Effector memory CD8-positive, alpha-beta T cell (primary cell): ENCODE measurements at regions not wholly inside any gene's neighbourhood (a gene's known extent, or its start where the extent isn't known, plus 50 kb on each side); places are given as distances from the start of the nearest gene placed in this dataset.
A peak's percentile ranks its signal among the peaks of the same experiment; 100 is the strongest.

Experiments used
- ATAC-seq: fragments of 150-1000 bp; cut with Tn5 transposase; replicated peaks from 2 replicates; pipeline ENCODE4 v1.10.0; 2021; ENCODE audit warnings: mild to moderate bottlenecking, moderate library complexity
- DNase-seq, 3 experiments: peaks; one replicate each; pipeline ENCODE4 v3.0.0; 2021
- H3K27ac Mint-ChIP-seq, 2 donors: one replicate each; pipeline ENCODE4 v1.8.0; 2022; ENCODE audit warnings: mild to moderate bottlenecking in 2 of 2, mixed read lengths in 2 of 2, moderate library complexity in 2 of 2
- H3K27me3 Mint-ChIP-seq, 2 donors: one replicate each; pipeline ENCODE4 v1.8.0; 2022; ENCODE audit warnings: mixed read lengths in 2 of 2
- H3K36me3 Mint-ChIP-seq: one replicate; pipeline ENCODE4 v1.8.0; 2022; ENCODE audit warnings: mild to moderate bottlenecking, moderate library complexity, mixed read lengths; ENCODE audit not compliant: insufficient read depth
- H3K4me1 Mint-ChIP-seq, 2 donors: one replicate each; pipeline ENCODE4 v1.8.0; 2022; ENCODE audit warnings: low read depth in 2 of 2, mixed read lengths in 2 of 2
- H3K4me3 Mint-ChIP-seq, 2 donors: one replicate each; pipeline ENCODE4 v1.8.0; 2022; ENCODE audit warnings: mild to moderate bottlenecking in 2 of 2, mixed read lengths in 2 of 2, moderate library complexity in 2 of 2
- H3K9me3 Mint-ChIP-seq, 2 donors: one replicate each; pipeline ENCODE4 v1.8.0; 2022; ENCODE audit warnings: mixed read lengths in 2 of 2

DNA sequence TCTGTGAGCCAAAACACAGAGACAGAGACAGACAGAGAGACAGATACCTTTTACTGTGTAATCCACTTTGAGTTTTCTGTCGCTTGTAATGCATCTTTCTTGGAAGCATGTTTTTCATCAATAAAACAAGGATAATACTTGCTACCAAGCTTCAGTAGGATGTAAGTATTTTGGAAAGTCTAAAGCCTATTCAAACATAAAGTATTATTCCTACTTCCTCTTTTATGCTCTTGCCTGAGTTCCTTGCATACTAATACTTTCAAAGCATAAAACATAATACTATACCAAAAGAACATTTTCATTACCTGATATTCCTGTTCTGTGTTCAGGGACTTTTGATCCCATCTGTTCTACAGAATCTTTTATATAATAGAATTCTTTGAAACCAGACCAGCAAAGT is 64.5 kb upstream of the SLC30A5 start:
- no peak for ATAC-seq
- H3K4me3 Mint-ChIP-seq = no peak overlapping the region
- H3K4me1 Mint-ChIP-seq = no peaks in the 10 kb centered on the region
- no peaks in the 10 kb centered on the region for H3K36me3 Mint-ChIP-seq
- peaks cover 13 to 23% of the 10 kb centered on the region in 2 donors for H3K27me3 Mint-ChIP-seq
- no peaks in the 10 kb centered on the region for H3K9me3 Mint-ChIP-seq
- DNase-seq = no peak
- H3K27ac Mint-ChIP-seq = no peak overlapping the region

- Mint-ChIP-seq H3K9me3 (no peaks in the 10 kb centered on the region), H3K27me3 (peaks cover 13 to 23% of the 10 kb centered on the region in 2 donors), H3K27ac (no peak overlapping the region), H3K4me3 (no peak overlapping the region), H3K36me3 (no peaks in the 10 kb centered on the region), H3K4me1 (no peaks in the 10 kb centered on the region)
- DNase-seq (no peak), ATAC-seq (no peak)
Measured at GRCh38 chr5:69030358-69031062, 63.3 kb upstream of the SLC30A5 start.

DNA sequence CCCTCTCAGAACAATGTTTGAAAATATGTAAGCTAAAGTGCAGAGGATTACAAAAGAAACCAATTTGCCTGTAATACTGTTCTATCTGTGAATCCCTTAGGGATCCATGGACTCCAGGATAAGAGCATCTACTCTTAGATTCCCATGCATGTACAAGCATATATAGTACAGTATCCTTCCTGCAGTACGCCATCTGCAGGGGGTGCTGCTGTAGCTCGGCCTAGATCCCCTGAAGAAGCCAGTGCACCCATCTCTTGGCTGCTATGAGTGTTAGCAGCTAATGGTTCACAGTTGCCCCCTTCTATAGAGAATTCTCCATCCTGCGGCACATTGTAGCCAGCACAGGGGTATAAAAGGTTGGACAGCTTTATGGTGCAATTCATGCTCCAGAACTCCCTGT is 61.8 kb upstream of the SLC30A5 start:
- Mint-ChIP-seq H3K36me3 (no peaks in the 10 kb centered on the region), H3K4me1 (no peaks in the 10 kb centered on the region), H3K9me3 (no peaks in the 10 kb centered on the region), H3K4me3 (no peak overlapping the region), H3K27ac (no peak overlapping the region), H3K27me3 (peaks cover 6 to 24% of the 10 kb centered on the region in 2 donors)
- no peak for ATAC-seq
- DNase-seq = no peak

DNA sequence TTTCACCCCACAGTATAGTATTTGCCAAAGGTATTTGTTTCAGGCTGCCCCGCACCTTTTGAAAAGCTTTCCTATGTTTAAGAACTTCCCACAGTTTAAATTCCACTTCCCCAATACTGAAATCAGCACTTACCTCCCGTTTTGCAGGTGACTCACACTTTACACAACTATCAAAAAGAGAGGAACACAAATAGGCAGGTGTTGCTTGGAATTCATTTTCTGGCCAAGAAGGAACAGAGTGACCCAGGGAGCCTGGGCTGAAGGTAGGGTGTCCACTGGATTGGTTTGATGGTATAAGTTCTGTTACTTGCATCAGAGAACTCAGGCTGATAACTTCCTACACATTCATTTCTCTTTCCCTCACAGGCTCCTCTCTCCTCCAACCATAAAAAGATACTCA is 60.1 kb upstream of the SLC30A5 start:
- H3K9me3 Mint-ChIP-seq = no peaks in the 10 kb centered on the region
- DNase-seq = no peak
- peaks cover 6 to 30% of the 10 kb centered on the region in 2 donors for H3K27me3 Mint-ChIP-seq
- no peaks in the 10 kb centered on the region for H3K36me3 Mint-ChIP-seq
- no peak for ATAC-seq
- no peak overlapping the region for H3K27ac Mint-ChIP-seq
- H3K4me3 Mint-ChIP-seq = no peak overlapping the region
- H3K4me1 Mint-ChIP-seq = no peaks in the 10 kb centered on the region

- ATAC-seq = no peak
- no peak overlapping the region for H3K27ac Mint-ChIP-seq
- H3K4me3 Mint-ChIP-seq = no peak overlapping the region
Measured at GRCh38 chr5:69034898-69035297, 58.9 kb upstream of the SLC30A5 start.

DNA sequence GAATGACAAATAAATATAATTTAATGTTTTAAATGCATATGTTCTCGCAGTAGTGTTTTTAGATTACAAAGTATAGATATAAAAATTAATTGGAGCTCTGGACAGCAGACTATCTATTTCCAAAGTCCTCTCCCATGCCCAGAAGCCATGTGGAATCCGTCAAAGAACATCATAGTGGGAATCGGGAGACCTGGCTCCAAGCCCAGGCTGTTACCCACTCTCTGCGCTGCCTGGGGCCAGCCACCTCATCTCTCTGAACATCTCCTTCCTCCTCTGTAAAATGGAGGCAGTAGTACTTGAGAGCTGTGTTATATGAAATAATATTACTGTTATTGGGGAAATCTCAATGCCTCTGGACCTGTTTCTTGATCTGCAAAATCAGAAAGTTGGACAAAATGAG is 58.1 kb upstream of the SLC30A5 start:
- H3K4me1 Mint-ChIP-seq = no peaks in the 10 kb centered on the region
- DNase-seq (no peak), ATAC-seq (no peak)
- peaks cover 0 to 30% of the 10 kb centered on the region in 2 donors for H3K27me3 Mint-ChIP-seq
- no peaks in the 10 kb centered on the region for H3K36me3 Mint-ChIP-seq
- H3K4me3 Mint-ChIP-seq = no peak overlapping the region
- no peaks in the 10 kb centered on the region for H3K9me3 Mint-ChIP-seq
- no peak overlapping the region for H3K27ac Mint-ChIP-seq

More at GRCh38 chr5:69034898-69035297, 58.9 kb upstream of the SLC30A5 start:
- H3K4me1 Mint-ChIP-seq = no peaks in the 10 kb centered on the region
- peaks cover 4 to 30% of the 10 kb centered on the region in 2 donors for H3K27me3 Mint-ChIP-seq
- no peaks in the 10 kb centered on the region for H3K36me3 Mint-ChIP-seq
- H3K9me3 Mint-ChIP-seq = no peaks in the 10 kb centered on the region
- no peak for DNase-seq

DNA sequence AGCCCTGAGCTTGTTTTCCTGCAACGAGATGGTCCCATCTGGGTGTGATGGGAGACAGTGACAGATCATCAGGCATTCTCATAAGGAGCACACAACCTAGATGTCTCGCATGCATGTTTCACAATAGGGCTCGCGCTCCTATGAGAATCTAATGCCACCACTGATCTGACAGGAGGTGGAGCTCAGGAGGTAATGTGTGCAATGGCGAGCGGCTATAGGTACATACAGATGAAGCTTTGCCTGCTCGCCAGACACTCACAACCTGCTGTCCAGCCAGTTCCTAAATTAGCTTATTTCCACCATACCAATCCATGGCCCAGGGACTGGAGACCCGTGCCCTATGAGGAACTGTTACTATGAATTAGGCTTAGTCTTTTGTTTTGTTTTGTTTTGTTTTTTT is 55.3 kb upstream of the SLC30A5 start:
- ATAC-seq = no peak
- H3K27ac Mint-ChIP-seq = no peak overlapping the region
- DNase-seq = no peak
- peaks cover 0 to under 1% of the 10 kb centered on the region in 2 donors for H3K4me1 Mint-ChIP-seq
- no peaks in the 10 kb centered on the region for H3K36me3 Mint-ChIP-seq
- H3K4me3 Mint-ChIP-seq = no peak overlapping the region
- no peaks in the 10 kb centered on the region for H3K9me3 Mint-ChIP-seq
- peaks cover 0 to 21% of the 10 kb centered on the region in 2 donors for H3K27me3 Mint-ChIP-seq

DNA sequence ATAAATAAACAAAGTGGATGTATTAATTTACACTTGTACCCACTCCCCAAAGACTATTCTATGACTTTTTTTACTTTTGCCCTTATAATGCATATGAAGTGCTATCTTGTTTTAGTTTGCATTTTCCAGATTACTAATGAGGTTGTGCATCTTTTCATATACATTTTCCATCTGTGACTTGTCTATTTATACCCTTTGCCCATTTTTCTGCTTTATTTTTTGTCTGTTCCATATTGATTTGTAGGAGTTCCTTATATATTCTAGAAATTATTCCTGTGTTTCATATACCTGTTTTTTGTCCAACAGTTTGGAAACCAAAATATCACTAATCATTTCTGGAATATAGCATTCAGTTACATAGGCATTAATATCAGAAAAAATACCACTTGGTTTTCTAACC is 54.0 kb upstream of the SLC30A5 start:
- H3K9me3 Mint-ChIP-seq = no peaks in the 10 kb centered on the region
- H3K4me1 Mint-ChIP-seq = peaks cover 0 to 2% of the 10 kb centered on the region in 2 donors
- no peak for ATAC-seq
- no peak overlapping the region for H3K4me3 Mint-ChIP-seq
- DNase-seq = no peak
- no peak overlapping the region for H3K27ac Mint-ChIP-seq
- peaks cover 0 to 15% of the 10 kb centered on the region in 2 donors for H3K27me3 Mint-ChIP-seq
- no peaks in the 10 kb centered on the region for H3K36me3 Mint-ChIP-seq

- H3K4me3 Mint-ChIP-seq = peak overlapping the region in 1 of 2 donors; percentile 76
- DNase-seq (peak in 1 of 3 experiments; percentile 8), ATAC-seq (peak; percentile 24)
- peaks cover 0 to 1% of the 10 kb centered on the region in 2 donors for H3K27me3 Mint-ChIP-seq
- H3K36me3 Mint-ChIP-seq = no peaks in the 10 kb centered on the region
- peaks cover 0 to 2% of the 10 kb centered on the region in 2 donors for H3K4me1 Mint-ChIP-seq
- H3K27ac Mint-ChIP-seq = peak overlapping the region in 1 of 2 donors; percentile 76
- H3K9me3 Mint-ChIP-seq = no peaks in the 10 kb centered on the region
Measured at GRCh38 chr5:69042500-69042899, 51.3 kb upstream of the SLC30A5 start.

DNA sequence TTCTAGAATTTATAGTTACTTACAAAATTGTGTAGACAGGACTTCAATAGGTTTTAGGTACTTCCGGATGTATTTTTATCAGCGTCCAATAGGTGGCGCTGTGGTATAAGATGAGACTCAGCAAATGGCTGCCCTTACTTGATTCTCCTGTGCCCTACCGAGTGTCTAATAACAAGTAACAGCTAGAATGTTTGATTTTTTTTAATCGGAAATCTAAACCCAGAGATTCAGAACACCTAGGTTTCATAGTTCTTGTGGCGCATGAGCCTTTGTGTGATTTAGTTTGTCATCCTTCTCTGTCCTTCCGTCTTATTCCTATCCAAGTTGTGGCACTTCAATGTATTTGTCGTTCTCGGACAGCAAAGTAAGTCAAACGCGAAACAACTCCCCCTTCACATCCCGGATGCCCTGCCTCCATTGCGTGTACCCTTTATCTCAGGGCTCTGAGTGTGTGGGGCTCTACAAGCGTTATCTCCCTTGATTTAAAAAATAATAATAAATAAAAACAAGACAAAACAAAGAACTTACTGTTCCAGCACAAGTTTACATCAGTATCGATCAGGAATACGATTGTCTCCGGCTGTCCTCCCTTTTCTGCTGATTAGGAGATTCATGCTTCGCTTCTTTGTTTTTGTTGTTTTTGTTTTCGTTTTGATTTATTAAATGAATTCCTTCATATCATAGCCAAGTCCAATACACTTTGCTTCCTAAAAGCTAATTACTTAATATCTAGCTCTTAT is 50.7 kb upstream of the SLC30A5 start:
- H3K36me3 Mint-ChIP-seq = no peaks in the 10 kb centered on the region
- ATAC-seq = peak; percentile 97
- no peaks in the 10 kb centered on the region for H3K27me3 Mint-ChIP-seq

GRCh38 chr5:69043655-69043996 is 50.2 kb upstream of the SLC30A5 start:
- H3K4me3 Mint-ChIP-seq = peak overlapping the region; percentile 75 to 76
- ATAC-seq = no peak
- H3K27me3 Mint-ChIP-seq = no peaks in the 10 kb centered on the region
- peaks cover 0 to 2% of the 10 kb centered on the region in 2 donors for H3K4me1 Mint-ChIP-seq
- no peak for DNase-seq
- no peaks in the 10 kb centered on the region for H3K36me3 Mint-ChIP-seq
- H3K9me3 Mint-ChIP-seq = no peaks in the 10 kb centered on the region
- peak overlapping the region; percentile 74 to 76 for H3K27ac Mint-ChIP-seq

More for the DNA sequence above, 50.7 kb upstream of the SLC30A5 start:
- Mint-ChIP-seq H3K9me3 (no peaks in the 10 kb centered on the region), H3K4me1 (peaks cover 0 to 2% of the 10 kb centered on the region in 2 donors), H3K4me3 (peak overlapping the region; percentile 75 to 76), H3K27ac (peak overlapping the region; percentile 74 to 76)
- peak; percentile 80 to 83 (median 80) for DNase-seq
